ENCODE measurements at regions not wholly inside any gene's neighbourhood (a gene's known extent, or its start where the extent isn't known, plus 50 kb on each side); places are given as distances from the start of the nearest gene placed in this dataset.

DNA sequence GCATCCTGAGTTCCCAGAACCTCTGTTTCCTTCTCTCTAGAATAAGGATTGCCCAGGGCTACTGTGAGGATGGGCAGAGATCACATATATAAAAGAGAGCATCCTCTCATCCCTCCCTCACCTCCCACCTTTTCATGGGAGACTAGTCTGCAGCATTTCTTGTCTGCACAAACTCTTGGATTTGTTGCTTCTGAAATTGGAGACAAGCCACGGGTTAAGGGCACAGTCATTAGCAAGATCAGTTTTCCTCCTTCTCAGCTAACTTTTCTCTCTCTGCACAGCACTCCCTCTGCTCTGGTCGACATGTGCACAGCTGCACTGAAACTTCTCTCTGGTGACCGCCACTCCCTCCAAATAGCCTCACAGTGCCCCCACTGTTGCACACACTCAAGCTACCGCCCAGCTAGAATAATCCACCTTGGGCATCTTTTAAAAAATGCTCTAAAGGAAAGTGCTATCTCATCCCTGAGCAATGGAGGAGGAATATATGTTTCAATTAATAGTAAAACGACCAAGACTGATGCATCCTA is 50.9 kb upstream of the DUSP22 start:
- Histone ChIP-seq H2AFZ (ENCODE audit: low read depth) (no peak overlapping the region), H3K9ac (no peak overlapping the region), H3K36me3 (replicated peaks in 1 of 2; ENCODE audit: control insufficient read depth in 1 of 2, insufficient read depth in 2 of 2, low read length in 1 of 2) (no peaks in the 10 kb centered on the region), H3K9me2 (no peaks in the 10 kb centered on the region), H3F3A (replicated peaks; ENCODE audit: insufficient read depth) (no peaks in the 10 kb centered on the region), H3K9me3 (no peaks in the 10 kb centered on the region), H3K79me2 (ENCODE audit: insufficient read depth) (no peaks in the 10 kb centered on the region), H3K4me2 (no peak overlapping the region; the same call in 1 of the 2 replicates), H3K4me3 (ENCODE audit: low read depth in 2 of 2, low read length in 1 of 2) (no peak overlapping the region; a peak in 1 of 4 replicates), H3K27me3 (ENCODE audit: insufficient read depth) (peaks cover 32% of the 10 kb centered on the region; the same call in 1 of the 2 replicates), H3K4me1 (ENCODE audit: control insufficient read depth in 1 of 2, insufficient read depth in 2 of 2, low read depth in 1 of 2, low read length in 1 of 2) (no peaks in the 10 kb centered on the region), H3K27ac (ENCODE audit: low read depth in 2 of 2, low read length in 1 of 2) (no peak overlapping the region), H4K20me1 (ENCODE audit: insufficient read depth) (no peaks in the 10 kb centered on the region)
- ChIA-PET POLR2A (no interaction called here), CTCF (no interaction called here)
- WGBS (ENCODE audit: low lambda C conversion rate) = 3% methylated on average over 5 of the region's 5 CpGs
- DNase-seq = no peak
- TF ChIP-seq, protein P1, sequence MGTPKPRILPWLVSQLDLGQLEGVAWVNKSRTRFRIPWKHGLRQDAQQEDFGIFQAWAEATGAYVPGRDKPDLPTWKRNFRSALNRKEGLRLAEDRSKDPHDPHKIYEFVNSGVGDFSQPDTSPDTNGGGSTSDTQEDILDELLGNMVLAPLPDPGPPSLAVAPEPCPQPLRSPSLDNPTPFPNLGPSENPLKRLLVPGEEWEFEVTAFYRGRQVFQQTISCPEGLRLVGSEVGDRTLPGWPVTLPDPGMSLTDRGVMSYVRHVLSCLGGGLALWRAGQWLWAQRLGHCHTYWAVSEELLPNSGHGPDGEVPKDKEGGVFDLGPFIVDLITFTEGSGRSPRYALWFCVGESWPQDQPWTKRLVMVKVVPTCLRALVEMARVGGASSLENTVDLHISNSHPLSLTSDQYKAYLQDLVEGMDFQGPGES (IDR thresholded peaks at IDR 0.05; ENCODE audit: low read depth, low read length) = no peak
- TF ChIP-seq, protein P2, sequence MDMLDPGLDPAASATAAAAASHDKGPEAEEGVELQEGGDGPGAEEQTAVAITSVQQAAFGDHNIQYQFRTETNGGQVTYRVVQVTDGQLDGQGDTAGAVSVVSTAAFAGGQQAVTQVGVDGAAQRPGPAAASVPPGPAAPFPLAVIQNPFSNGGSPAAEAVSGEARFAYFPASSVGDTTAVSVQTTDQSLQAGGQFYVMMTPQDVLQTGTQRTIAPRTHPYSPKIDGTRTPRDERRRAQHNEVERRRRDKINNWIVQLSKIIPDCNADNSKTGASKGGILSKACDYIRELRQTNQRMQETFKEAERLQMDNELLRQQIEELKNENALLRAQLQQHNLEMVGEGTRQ (IDR thresholded peaks at IDR 0.05; ENCODE audit: borderline replicate concordance, low read depth, low read length) = no peak
- TF ChIP-seq RAD21 (IDR thresholded peaks at IDR 0.05; ENCODE audit: low read length) (no peak), SMC3 (IDR thresholded peaks at IDR 0.05; ENCODE audit: low read depth, low read length) (no peak), NRF1 (IDR thresholded peaks at IDR 0.05; ENCODE audit: low read depth, low read length) (no peak), MXI1 (IDR thresholded peaks at IDR 0.05; ENCODE audit: low read depth, low read length) (no peak), EP300 (IDR thresholded peaks at IDR 0.05; ENCODE audit: borderline replicate concordance in 1 of 2, low read depth in 1 of 2, low read length in 1 of 2) (no peak), FOXJ3 (CRISPR knock-in tag; IDR thresholded peaks at IDR 0.05) (no peak)

Data from SK-N-SH (cell line).